ENCODE measurements at regions not wholly inside any gene's neighbourhood (a gene's known extent, or its start where the extent isn't known, plus 50 kb on each side); places are given as distances from the start of the nearest gene placed in this dataset.
"Not testable (repeated sequence)": the region's sequence is repeated elsewhere in the genome, so short reads cannot be mapped to it uniquely, and the experiment has no call there.

DNA sequence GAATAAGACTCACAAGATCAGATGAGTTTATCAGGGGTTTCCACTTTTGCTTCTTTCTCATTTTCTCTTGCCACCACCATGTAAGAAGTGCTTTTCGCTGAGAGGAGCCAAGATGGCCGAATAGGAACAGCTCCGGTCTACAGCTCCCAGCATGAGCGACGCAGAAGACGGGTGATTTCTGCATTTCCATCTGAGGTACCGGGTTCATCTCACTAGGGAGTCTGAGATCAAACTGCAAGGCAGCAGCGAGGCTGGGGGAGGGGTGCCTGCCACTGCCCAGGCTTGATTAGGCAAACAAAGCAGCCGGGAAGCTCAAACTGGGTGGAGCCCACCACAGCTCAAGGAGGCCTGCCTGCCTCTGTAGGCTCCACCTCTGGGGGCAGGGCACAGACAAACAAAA is 285.1 kb downstream of the MATN1 start:
- TF ChIP-seq, protein P1, sequence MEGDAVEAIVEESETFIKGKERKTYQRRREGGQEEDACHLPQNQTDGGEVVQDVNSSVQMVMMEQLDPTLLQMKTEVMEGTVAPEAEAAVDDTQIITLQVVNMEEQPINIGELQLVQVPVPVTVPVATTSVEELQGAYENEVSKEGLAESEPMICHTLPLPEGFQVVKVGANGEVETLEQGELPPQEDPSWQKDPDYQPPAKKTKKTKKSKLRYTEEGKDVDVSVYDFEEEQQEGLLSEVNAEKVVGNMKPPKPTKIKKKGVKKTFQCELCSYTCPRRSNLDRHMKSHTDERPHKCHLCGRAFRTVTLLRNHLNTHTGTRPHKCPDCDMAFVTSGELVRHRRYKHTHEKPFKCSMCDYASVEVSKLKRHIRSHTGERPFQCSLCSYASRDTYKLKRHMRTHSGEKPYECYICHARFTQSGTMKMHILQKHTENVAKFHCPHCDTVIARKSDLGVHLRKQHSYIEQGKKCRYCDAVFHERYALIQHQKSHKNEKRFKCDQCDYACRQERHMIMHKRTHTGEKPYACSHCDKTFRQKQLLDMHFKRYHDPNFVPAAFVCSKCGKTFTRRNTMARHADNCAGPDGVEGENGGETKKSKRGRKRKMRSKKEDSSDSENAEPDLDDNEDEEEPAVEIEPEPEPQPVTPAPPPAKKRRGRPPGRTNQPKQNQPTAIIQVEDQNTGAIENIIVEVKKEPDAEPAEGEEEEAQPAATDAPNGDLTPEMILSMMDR (IDR thresholded peaks at IDR 0.05 in 2 of 3, conservative IDR thresholded peaks at IDR 0.05 in 1 of 3; ENCODE audit: control insufficient read depth in 2 of 3, extremely low read depth in 1 of 3, insufficient read depth in 1 of 3, low read depth in 3 of 3, low read length in 3 of 3) = not testable (repeated sequence)
- not testable (repeated sequence) for TF ChIP-seq MXI1 (IDR thresholded peaks at IDR 0.05; ENCODE audit: low read depth, low read length); POLR2A (IDR thresholded peaks at IDR 0.05; ENCODE audit: low read depth, low read length); KDM1A (IDR thresholded peaks at IDR 0.05; ENCODE audit: borderline replicate concordance); CEBPB (IDR thresholded peaks at IDR 0.05; ENCODE audit: borderline replicate concordance in 1 of 2, low read depth in 2 of 2, low read length in 2 of 2); BCL11A (IDR thresholded peaks at IDR 0.05; ENCODE audit: low read depth, low read length); EGR1 (IDR thresholded peaks at IDR 0.05; ENCODE audit: borderline replicate concordance in 1 of 2, low read depth in 2 of 2, low read length in 2 of 2); SREBF1 (IDR thresholded peaks at IDR 0.05; ENCODE audit: low read length); YY1 (IDR thresholded peaks at IDR 0.05; ENCODE audit: low read depth, low read length)
- TF ChIP-seq, protein P2, sequence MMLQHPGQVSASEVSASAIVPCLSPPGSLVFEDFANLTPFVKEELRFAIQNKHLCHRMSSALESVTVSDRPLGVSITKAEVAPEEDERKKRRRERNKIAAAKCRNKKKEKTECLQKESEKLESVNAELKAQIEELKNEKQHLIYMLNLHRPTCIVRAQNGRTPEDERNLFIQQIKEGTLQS (IDR thresholded peaks at IDR 0.05; ENCODE audit: borderline replicate concordance, extremely low read depth, low read depth, low read length) = not testable (repeated sequence)
- TF ChIP-seq, protein P3, sequence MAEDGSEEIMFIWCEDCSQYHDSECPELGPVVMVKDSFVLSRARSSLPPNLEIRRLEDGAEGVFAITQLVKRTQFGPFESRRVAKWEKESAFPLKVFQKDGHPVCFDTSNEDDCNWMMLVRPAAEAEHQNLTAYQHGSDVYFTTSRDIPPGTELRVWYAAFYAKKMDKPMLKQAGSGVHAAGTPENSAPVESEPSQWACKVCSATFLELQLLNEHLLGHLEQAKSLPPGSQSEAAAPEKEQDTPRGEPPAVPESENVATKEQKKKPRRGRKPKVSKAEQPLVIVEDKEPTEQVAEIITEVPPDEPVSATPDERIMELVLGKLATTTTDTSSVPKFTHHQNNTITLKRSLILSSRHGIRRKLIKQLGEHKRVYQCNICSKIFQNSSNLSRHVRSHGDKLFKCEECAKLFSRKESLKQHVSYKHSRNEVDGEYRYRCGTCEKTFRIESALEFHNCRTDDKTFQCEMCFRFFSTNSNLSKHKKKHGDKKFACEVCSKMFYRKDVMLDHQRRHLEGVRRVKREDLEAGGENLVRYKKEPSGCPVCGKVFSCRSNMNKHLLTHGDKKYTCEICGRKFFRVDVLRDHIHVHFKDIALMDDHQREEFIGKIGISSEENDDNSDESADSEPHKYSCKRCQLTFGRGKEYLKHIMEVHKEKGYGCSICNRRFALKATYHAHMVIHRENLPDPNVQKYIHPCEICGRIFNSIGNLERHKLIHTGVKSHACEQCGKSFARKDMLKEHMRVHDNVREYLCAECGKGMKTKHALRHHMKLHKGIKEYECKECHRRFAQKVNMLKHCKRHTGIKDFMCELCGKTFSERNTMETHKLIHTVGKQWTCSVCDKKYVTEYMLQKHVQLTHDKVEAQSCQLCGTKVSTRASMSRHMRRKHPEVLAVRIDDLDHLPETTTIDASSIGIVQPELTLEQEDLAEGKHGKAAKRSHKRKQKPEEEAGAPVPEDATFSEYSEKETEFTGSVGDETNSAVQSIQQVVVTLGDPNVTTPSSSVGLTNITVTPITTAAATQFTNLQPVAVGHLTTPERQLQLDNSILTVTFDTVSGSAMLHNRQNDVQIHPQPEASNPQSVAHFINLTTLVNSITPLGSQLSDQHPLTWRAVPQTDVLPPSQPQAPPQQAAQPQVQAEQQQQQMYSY (CRISPR knock-in tag; IDR thresholded peaks at IDR 0.05) = not testable (repeated sequence)
